Stimulated activated naive CD8-positive, alpha-beta T cell treated with anti-CD3 and anti-CD28 coated beads, Interleukin-15, Interleukin-2, amounts not matched to agents 100 U/mL and 50 U/mL, for 24 hours (primary cell): ENCODE measurements at regions not wholly inside any gene's neighbourhood (a gene's known extent, or its start where the extent isn't known, plus 50 kb on each side); places are given as distances from the start of the nearest gene placed in this dataset.
"Not testable (repeated sequence)": the region's sequence is repeated elsewhere in the genome, so short reads cannot be mapped to it uniquely, and the experiment has no call there.

ENCODE experiments used
- ATAC-seq: fragments of 150-1000 bp; cut with Tn5 transposase; one replicate; pipeline ENCODE4 v1.10.0; 2021
- DNase-seq: peaks from one replicate; pipeline ENCODE4 v3.0.0; 2021

DNA sequence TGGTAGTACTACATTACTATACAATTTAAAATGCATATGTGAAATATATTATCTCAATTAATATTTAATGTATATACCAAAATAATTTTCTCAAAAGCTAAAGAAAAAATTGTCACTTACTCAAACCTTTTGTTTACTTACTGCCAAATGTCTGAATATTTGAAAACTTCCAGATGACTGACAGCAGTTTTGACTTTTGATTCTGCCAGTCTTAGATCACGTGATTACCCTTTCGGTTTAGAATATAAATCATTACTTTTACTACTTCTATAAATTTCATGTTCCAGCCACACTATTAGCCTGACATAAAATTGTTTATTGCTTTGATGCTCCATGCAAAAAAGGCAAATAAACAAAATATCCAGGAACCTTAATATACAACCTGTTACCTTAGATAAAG is 680.7 kb upstream of the ID4 start:
- ATAC-seq = no peak
- DNase-seq = no peak

GRCh38 chr6:19157486-19157885 is 679.7 kb upstream of the ID4 start:
- no peak for ATAC-seq
- no peak for DNase-seq

DNA sequence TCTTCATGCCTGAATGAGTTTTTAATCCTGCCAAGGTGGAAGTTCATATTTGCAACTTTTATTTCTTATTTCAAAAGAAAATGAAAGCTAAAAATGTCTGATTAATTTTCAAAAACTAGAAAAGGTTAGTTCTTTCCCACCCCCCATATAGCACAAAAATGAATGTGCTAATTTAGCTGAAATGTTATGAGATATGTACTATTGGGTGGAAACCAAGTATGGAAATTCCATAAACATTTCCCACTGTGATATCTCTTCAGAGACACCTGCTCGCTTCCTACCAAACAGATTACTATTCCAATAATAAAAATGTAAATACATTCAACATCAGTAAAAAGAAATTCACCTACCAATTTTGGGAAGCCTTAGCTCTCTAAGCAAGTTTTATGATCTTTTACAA is 678.6 kb upstream of the ID4 start:
- ATAC-seq = no peak
- DNase-seq = no peak

- DNase-seq = no peak
- ATAC-seq = no peak
Observed at GRCh38 chr6:19159089-19159488, 678.1 kb upstream of the ID4 start.

DNA sequence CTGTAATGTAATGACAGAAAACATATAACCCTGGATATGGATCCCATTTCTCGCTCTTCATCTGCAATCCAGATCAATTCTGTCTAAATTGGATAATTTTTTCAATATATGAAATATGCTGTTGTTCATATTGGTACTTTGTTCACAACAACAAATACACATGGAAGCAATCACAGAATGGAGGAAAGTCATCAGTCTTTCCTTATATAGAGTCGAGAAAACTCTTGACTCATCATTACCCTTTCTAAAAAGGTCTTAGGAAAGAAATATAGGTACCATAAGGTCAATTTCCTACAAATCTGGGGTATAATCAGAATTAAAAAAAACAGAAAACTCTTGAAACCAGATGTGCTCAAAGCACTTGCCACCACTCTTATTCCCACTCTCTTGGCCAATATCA is 677.6 kb upstream of the ID4 start:
- ATAC-seq = no peak

GRCh38 chr6:19160081-19160730 is 677.0 kb upstream of the ID4 start:
- ATAC-seq = no peak

More for the DNA sequence above, 677.6 kb upstream of the ID4 start:
- DNase-seq = no peak

DNA sequence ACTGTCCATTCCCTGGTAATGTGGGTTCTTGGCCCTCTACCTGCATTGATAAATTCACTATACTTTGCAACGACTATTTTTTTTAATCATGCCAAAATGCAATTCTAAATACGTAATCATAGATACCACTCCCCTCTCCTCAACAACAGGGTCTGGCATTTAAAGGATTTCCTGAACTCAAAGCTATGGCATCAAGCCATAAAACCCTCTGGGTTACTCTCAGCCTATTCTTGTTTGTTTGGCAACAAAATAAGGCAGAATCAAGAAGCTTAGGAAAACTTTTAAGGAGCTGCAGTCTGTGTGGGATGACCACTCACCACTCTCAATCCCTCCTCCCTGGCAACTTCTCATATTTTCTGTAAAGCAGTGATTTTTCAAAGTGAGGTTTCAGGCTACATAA is 669.9 kb upstream of the ID4 start:
- ATAC-seq (no peak), DNase-seq (no peak)

More at GRCh38 chr6:19160081-19160730, 677.0 kb upstream of the ID4 start:
- DNase-seq = no peak

GRCh38 chr6:19169366-19169765 is 667.8 kb upstream of the ID4 start:
- ATAC-seq (no peak), DNase-seq (no peak)

GRCh38 chr6:19175023-19175422 is 662.1 kb upstream of the ID4 start:
- DNase-seq (no peak), ATAC-seq (no peak)

DNA sequence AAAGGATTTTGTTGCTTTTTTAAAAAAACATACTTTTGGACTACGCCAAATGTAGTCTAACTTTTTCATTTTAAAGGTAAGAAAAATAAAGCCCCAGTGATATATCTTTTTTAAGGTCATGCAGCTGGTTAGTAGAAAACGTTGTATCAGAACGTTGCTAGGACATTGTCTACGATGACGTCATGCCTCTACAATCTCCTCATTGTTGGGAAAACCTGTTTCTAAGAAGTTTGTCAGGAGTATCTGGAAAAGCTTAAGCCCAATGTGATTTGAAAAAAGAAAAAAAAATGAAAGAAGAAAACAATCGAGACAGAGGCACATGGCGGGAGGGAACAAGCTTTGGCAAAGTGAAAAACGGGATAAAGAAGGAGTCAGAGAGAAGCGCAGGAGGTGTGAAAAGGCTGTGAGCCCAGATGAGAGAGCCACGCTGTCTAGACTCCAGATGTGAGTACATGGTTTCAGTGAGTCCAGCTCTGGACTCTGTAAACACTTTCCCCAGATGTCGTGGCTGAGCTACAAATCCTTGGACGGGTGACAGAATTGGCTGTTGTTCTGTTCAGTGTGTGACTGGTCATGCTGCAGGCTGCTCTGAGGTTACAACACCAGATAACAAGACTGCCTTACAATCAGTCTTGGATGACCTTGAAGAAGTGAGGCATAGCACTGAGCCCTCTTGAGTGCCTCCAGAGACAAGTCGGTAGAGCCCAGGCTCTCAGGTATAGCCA is 656.7 kb upstream of the ID4 start:
- DNase-seq (no peak), ATAC-seq (no peak)

DNA sequence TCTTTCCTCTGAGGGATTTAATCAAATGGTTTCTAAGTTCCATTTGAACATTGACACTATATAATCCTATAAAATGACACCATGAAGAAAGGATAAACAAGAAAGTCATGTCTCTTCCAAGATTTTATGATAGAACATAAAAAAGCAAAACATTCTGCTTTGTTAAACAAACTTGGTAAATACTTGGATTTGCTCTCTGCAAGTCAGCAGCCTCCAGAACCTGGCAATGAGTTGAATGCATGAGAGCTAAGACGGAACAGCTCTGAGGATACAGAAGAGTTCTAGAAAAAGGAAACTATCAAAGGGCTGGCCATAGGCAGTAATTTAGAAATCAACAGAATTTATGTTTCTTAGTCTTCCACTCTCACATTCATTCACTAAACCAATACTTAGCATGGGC is 656.0 kb upstream of the ID4 start:
- DNase-seq (no peak), ATAC-seq (no peak)

- no peak for ATAC-seq
- DNase-seq = no peak
Observed at GRCh38 chr6:19193624-19194023, 643.5 kb upstream of the ID4 start.

GRCh38 chr6:19204445-19204844 is 632.7 kb upstream of the ID4 start:
- DNase-seq (no peak), ATAC-seq (no peak)

GRCh38 chr6:19205076-19205475 is 632.1 kb upstream of the ID4 start:
- DNase-seq = no peak
- no peak for ATAC-seq

DNA sequence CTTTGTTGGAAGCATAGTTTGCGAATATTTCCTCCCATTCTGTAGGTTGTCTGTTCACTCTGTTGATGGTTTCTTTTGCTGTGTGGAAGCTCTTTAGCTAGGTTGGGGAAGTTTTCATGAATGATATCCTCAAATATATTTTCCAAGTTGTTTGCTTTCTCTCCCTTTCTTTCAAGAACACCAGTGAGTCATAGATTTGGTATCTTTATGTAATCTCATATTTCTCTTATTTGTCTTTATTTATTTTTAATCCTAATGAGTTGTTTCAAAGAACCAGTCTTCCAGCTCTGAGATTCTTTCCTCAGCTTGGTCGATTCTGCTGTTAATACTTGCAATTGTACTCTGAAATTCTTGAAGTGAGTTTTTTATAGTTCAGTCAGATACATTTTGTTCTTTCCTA is 628.0 kb upstream of the ID4 start:
- DNase-seq (no peak), ATAC-seq (no peak)

DNA sequence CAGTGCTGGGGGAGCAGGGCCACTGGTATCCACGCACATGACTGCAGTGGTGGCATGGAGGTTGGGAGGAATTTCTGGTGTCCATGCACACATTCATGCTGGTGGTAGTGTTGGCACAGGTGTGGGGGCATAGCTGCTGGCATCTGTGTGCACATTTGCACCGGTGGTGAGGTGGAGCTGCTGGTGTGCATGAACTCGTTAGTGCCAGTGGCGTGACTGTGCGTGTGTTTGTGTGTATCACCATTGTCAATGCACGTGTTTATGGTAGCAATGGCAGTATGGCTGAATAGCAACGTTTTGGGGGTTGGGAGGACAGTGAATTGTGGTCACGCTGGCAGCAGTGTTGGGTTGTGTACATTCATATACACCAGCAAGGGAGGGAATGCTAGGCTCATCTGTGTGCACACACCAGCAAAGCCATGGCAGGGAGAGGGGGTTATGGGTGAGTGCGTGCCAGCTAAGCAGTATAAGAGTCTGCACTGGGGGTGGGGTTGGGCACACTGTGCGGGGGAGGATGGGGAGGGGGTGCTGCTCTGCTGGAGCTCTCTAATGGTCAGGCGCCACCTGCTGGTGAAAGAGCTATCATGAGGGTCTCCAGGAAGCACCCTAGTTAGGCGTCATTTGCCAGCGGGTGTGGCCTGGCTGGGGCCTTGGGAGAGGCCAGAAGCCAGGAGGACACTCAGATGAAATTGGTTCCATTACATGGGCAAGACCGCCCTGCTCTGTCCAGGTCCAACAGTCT is 626.1 kb upstream of the ID4 start:
- DNase-seq = peak; percentile 25

GRCh38 chr6:19214231-19214630 is 622.9 kb upstream of the ID4 start:
- no peak for ATAC-seq
- no peak for DNase-seq

More for the DNA sequence above, 626.1 kb upstream of the ID4 start:
- peak; percentile 43 for ATAC-seq

- DNase-seq = no peak
Observed at GRCh38 chr6:19219931-19220330, 617.2 kb upstream of the ID4 start.

DNA sequence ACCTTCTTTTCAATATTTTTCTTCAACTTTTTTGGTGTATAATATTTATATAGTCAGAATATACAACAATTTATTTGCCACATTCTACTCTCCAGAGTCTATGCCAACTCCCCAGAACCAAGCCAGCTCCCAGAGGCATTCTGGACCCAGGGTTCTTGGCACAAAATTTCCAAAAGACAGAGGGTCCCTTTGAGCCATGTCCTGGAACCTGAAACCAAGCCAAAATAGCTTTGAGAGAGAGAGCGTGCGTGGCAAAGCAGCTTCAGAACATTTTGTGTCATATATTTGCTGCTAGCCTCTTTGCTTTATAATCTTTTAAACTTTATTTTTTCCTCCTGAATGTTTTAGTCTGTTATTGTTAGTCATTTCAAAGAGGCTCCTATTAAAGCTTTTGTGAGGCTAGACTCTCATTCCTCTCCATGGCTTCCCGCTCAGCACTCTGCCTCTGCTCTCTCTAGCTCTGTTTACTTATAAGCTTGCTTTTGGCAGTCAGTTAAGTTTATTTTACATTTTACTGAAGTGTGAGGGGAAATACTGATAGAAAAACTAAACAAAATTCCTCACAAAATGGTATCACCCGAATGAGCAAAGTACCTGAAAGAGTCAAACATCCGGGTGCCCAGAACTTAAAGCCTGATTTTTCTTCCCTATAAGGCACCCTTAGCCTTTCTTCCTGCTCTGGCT is 605.1 kb upstream of the ID4 start:
- no peak for ATAC-seq
- no peak for DNase-seq

More at GRCh38 chr6:19219931-19220330, 617.2 kb upstream of the ID4 start:
- no peak for ATAC-seq

DNA sequence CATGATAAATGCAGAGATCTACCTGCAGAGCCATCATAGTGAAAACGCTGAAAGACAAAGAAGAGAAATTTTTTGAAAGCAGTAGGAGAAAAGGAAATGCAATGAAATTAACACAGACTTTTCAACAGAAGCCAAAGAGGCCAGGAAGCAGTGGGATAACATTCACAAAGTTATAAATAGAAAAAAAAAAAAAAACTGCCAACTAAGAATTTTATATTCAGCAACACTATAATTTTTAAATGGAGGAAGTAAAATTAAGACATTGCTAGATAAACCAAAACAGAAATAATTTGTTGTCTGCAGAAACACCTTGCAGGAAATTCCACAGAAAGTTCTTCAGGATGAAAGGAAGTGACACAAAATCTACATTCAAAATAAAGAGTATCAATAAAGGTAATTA is 591.5 kb upstream of the ID4 start:
- ATAC-seq = no peak

GRCh38 chr6:19247181-19247580 is 590.0 kb upstream of the ID4 start:
- ATAC-seq, DNase-seq: not testable (repeated sequence)

More for the DNA sequence above, 591.5 kb upstream of the ID4 start:
- DNase-seq = no peak

- not testable (repeated sequence) for ATAC-seq
Observed at GRCh38 chr6:19256123-19256522, 581.0 kb upstream of the ID4 start.

GRCh38 chr6:19261642-19262041 is 575.5 kb upstream of the ID4 start:
- ATAC-seq (no peak), DNase-seq (no peak)

More at GRCh38 chr6:19256123-19256522, 581.0 kb upstream of the ID4 start:
- not testable (repeated sequence) for DNase-seq
